ENCODE measurements at regions not wholly inside any gene's neighbourhood (a gene's known extent, or its start where the extent isn't known, plus 50 kb on each side); places are given as distances from the start of the nearest gene placed in this dataset.

- Histone ChIP-seq H3K36me3 (no peaks in the 10 kb centered on the region), H4K20me1 (no peaks in the 10 kb centered on the region), H3K27me3 (no peaks in the 10 kb centered on the region), H3K9ac (no peak overlapping the region), H3K4me1 (no peaks in the 10 kb centered on the region), H3K4me2 (no peak overlapping the region), H3K4me3 (no peak overlapping the region), H3K27ac (no peak overlapping the region), H3K9me3 (peaks cover 12% of the 10 kb centered on the region; the same call in 1 of the 2 replicates)
- TF ChIP-seq Cebpa-rat (IDR thresholded peaks at IDR 0.05) = no peak
Observed at GRCh38 chr12:93078059-93078458, 149.0 kb upstream of the EEA1 start.

GRCh38 chr12:93078577-93078976 is 149.5 kb upstream of the EEA1 start:
- TF ChIP-seq Cebpa-rat (IDR thresholded peaks at IDR 0.05) = no peak
- H3K27ac ChIP-seq = no peak overlapping the region
- H3K27me3 ChIP-seq = no peaks in the 10 kb centered on the region
- peaks cover 12% of the 10 kb centered on the region; the same call in 1 of the 2 replicates for H3K9me3 ChIP-seq
- no peaks in the 10 kb centered on the region for H3K36me3 ChIP-seq
- H3K9ac ChIP-seq = no peak overlapping the region
- no peaks in the 10 kb centered on the region for H4K20me1 ChIP-seq
- no peak overlapping the region for H3K4me3 ChIP-seq
- H3K4me1 ChIP-seq = no peaks in the 10 kb centered on the region
- no peak overlapping the region for H3K4me2 ChIP-seq

DNA sequence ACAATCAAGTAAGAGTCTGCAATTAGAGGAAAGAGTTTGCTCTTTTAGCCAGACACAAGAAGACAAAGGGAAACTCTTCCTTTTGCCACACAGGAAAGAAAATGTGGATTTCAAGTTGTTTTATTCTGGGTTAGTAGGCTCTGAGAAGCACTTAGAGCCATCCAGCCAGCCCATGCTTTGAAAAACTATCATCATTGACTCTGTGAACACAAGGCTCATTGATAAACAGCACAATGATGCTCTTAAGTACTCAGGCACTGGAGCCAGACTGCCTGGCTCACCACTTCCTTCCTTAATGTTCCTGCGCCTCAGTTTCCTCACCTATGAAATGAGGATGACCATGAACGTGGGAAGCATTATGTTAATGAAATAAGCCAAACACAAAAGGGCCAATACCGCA is 150.2 kb upstream of the EEA1 start:
- Histone ChIP-seq H4K20me1 (no peaks in the 10 kb centered on the region), H3K36me3 (no peaks in the 10 kb centered on the region), H3K27me3 (no peaks in the 10 kb centered on the region), H3K27ac (no peak overlapping the region), H3K4me3 (no peak overlapping the region), H3K9ac (no peak overlapping the region), H3K4me1 (no peaks in the 10 kb centered on the region), H3K9me3 (peaks cover 12% of the 10 kb centered on the region; the same call in 1 of the 2 replicates), H3K4me2 (no peak overlapping the region)
- TF ChIP-seq Cebpa-rat (IDR thresholded peaks at IDR 0.05) = no peak

DNA sequence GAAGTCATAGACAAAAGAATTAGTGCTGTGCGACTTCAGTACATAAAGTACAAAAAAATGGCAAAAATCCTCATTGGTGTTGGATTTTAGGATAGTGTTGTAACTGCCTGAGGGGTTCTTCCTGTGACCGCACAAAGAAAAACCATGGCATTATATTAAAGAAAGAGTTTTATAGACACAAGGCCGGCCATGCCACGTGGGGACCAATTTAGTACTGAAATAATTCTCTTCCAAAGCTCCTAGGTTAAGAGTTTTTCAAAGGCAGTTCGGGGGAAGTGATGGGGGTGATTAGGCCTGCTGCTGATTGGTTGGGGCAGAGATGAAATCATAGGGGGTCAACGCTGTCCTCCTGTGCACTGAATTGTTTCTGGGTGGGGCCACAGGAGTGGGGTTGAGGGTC is 150.9 kb upstream of the EEA1 start:
- no peak for TF ChIP-seq Cebpa-rat (IDR thresholded peaks at IDR 0.05)
- no peaks in the 10 kb centered on the region for H4K20me1 ChIP-seq
- H3K4me3 ChIP-seq = no peak overlapping the region
- no peaks in the 10 kb centered on the region for H3K4me1 ChIP-seq
- no peaks in the 10 kb centered on the region for H3K27me3 ChIP-seq
- H3K9ac ChIP-seq = no peak overlapping the region
- H3K9me3 ChIP-seq = peaks cover 12% of the 10 kb centered on the region; the same call in 1 of the 2 replicates
- H3K36me3 ChIP-seq = no peaks in the 10 kb centered on the region
- H3K27ac ChIP-seq = no peak overlapping the region
- H3K4me2 ChIP-seq = no peak overlapping the region

DNA sequence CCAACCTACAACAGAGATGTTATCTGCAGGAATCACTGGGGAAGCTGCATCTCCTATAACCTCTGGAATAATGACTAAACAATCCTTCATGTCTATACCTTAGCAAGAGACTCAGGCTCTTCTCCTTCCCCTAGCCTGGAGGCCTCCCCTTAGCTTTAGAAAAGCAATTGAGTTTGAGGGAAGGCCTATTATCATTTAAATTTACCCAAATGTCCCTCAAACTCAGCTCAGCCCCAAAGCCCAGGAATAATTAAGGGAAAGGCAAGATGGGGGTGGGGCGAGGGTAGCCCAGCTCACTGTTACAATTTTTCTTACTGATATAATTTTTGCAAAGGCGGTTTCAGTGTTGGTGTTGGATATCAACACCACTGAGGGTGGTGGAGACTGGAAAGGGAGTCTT is 151.4 kb upstream of the EEA1 start:
- Histone ChIP-seq H3K27ac (no peak overlapping the region), H3K27me3 (no peaks in the 10 kb centered on the region), H3K9ac (no peak overlapping the region), H3K36me3 (no peaks in the 10 kb centered on the region), H4K20me1 (no peaks in the 10 kb centered on the region), H3K9me3 (peaks cover 12% of the 10 kb centered on the region; the same call in 1 of the 2 replicates), H3K4me1 (no peaks in the 10 kb centered on the region), H3K4me3 (no peak overlapping the region), H3K4me2 (no peak overlapping the region)
- TF ChIP-seq Cebpa-rat (IDR thresholded peaks at IDR 0.05) = no peak

- Histone ChIP-seq H3K27ac (no peak overlapping the region), H4K20me1 (no peaks in the 10 kb centered on the region), H3K9ac (no peak overlapping the region)
Observed at GRCh38 chr12:93080994-93081809, 152.1 kb upstream of the EEA1 start.

GRCh38 chr12:93081810-93082165 is 152.7 kb upstream of the EEA1 start:
- no peak overlapping the region for H3K27ac ChIP-seq
- no peaks in the 10 kb centered on the region for H3K4me1 ChIP-seq
- no peak overlapping the region for H3K9ac ChIP-seq
- no peak overlapping the region for H3K4me2 ChIP-seq
- TF ChIP-seq Cebpa-rat (IDR thresholded peaks at IDR 0.05) = no peak
- no peaks in the 10 kb centered on the region for H3K27me3 ChIP-seq
- peaks cover 12% of the 10 kb centered on the region; the same call in 1 of the 2 replicates for H3K9me3 ChIP-seq
- H3K36me3 ChIP-seq = no peaks in the 10 kb centered on the region
- H4K20me1 ChIP-seq = no peaks in the 10 kb centered on the region
- no peak overlapping the region for H3K4me3 ChIP-seq

More at GRCh38 chr12:93080994-93081809, 152.1 kb upstream of the EEA1 start:
- no peak overlapping the region for H3K4me3 ChIP-seq
- H3K4me1 ChIP-seq = no peaks in the 10 kb centered on the region
- H3K27me3 ChIP-seq = no peaks in the 10 kb centered on the region
- peaks cover 12% of the 10 kb centered on the region; the same call in 1 of the 2 replicates for H3K9me3 ChIP-seq
- no peak for TF ChIP-seq Cebpa-rat (IDR thresholded peaks at IDR 0.05)
- no peaks in the 10 kb centered on the region for H3K36me3 ChIP-seq
- no peak overlapping the region for H3K4me2 ChIP-seq

DNA sequence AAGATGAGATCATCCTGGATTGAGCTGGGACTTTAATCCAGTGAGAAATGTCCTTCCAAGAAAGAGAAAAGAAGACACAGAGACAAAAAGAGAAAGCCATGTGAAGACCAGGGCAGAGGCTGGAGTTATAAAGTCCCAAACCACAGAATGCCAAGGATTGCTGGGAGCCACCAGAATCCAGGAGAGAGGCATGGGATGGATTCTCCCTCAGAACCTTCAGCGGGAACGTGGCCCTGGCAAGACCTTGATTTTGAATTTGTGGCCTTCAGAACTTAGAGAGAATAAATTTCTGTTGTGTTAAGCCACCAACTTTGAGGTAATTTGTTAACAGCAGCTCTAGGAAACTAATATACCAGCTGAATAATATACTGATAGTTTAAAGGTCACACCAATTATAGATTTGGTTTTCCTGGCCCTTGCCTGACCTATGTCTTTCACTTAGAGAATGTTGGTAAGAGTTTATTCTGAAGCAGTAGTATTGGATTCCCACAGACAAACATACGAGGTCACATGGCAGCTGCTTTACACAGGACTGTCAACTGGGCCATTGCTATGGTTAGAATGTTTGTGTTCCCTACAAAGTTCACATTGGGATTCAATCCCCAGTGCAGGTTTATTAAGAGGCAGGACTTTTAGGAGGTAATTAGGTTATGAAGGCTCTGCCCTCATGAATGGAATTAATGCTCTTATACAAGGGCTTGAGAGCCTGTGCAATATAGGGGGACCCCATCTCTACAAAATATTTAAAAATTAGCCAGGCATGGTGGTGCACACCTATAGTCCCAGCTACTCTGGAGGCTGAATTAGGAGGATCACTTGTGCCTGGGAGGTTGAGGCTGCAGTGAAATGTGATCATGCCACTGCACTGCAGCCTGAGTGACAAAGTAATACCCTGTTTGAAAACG is 156.5 kb upstream of the EEA1 start:
- no peak for TF ChIP-seq Cebpa-rat (IDR thresholded peaks at IDR 0.05)
- Histone ChIP-seq H3K9ac (no peak overlapping the region), H3K4me2 (no peak overlapping the region), H3K4me3 (no peak overlapping the region), H3K9me3 (peaks cover 12% of the 10 kb centered on the region; the same call in 1 of the 2 replicates), H3K4me1 (no peaks in the 10 kb centered on the region), H3K36me3 (no peaks in the 10 kb centered on the region), H3K27me3 (no peaks in the 10 kb centered on the region), H4K20me1 (no peaks in the 10 kb centered on the region), H3K27ac (no peak overlapping the region)

DNA sequence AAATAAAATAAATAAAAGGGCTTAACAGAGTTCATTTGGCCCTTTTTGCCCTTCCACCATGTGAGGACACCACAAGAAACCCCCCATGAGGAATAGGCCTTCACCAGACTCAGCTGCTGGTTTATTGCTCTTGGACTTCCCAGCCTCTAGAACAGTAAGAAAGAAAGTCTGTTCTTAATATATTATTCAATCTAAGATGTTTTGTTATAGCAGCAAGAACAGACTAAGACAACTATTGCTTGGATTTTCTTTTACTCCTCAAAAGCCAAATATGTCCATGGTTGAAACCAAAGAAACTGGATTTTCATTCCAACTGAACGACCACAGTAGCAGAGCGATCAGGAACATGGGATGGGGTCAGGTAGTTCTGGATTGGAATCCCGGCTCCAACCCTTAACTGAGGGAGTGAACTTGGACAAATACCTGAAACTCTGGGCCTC is 157.2 kb upstream of the EEA1 start:
- no peak overlapping the region for H3K4me2 ChIP-seq
- H3K27ac ChIP-seq = no peak overlapping the region
- H3K4me1 ChIP-seq = no peaks in the 10 kb centered on the region
- H4K20me1 ChIP-seq = no peaks in the 10 kb centered on the region
- H3K4me3 ChIP-seq = no peak overlapping the region
- no peak for TF ChIP-seq Cebpa-rat (IDR thresholded peaks at IDR 0.05)
- no peaks in the 10 kb centered on the region for H3K27me3 ChIP-seq
- H3K9ac ChIP-seq = no peak overlapping the region
- peaks cover 12% of the 10 kb centered on the region; the same call in 1 of the 2 replicates for H3K9me3 ChIP-seq
- no peaks in the 10 kb centered on the region for H3K36me3 ChIP-seq

All from BLaER1 (cell line).